CD4-positive, alpha-beta T cell (primary cell): ENCODE measurements at regions not wholly inside any gene's neighbourhood (a gene's known extent, or its start where the extent isn't known, plus 50 kb on each side); places are given as distances from the start of the nearest gene placed in this dataset.

Source experiments
- ATAC-seq: fragments of 200-7000 bp; cut with Tn5 transposase; one replicate; pipeline ENCODE4 v1.10.0; 2022; ENCODE audit warnings: mild to moderate bottlenecking; ENCODE audit not compliant: poor library complexity
- CTCF ChIA-PET: fragments of 350-600 bp; sonication (Branson Sonifier 250); formaldehyde crosslinking; loops from one replicate; lab custom pipeline; 2021; ENCODE audit warnings: antibody characterized with exemption, inconsistent platforms; lab: Charles Lee
- POLR2A ChIA-PET: fragments of 350-600 bp; sonication (Branson Sonifier 250); formaldehyde crosslinking; loops from one replicate; lab custom pipeline; 2021; ENCODE audit warnings: antibody characterized with exemption, inconsistent platforms; lab: Charles Lee
- DNase-seq, 14 experiments: peaks; one replicate each; pipeline ENCODE4 v3.0.0-alpha.2; 2013 to 2020; ENCODE audit warnings: mixed read lengths in 2 of 14
- H3K27ac ChIP-seq, 2 donors: one replicate each; pipeline versions ENCODE4 v1.5.1 to v1.7.0; 2013; ENCODE audit warnings: low read length in 2 of 2, low read depth in 1 of 2, mild to moderate bottlenecking in 1 of 2
- H3K27me3 ChIP-seq, 2 experiments: 1 replicate in 1 of 2; 2 replicates in 1 of 2; pipeline versions ENCODE4 v1.6.1 to v1.7.0; 2013; ENCODE audit warnings: low read length in 2 of 2, control low read depth in 1 of 2, mild to moderate bottlenecking in 1 of 2, moderate library complexity in 1 of 2; ENCODE audit not compliant: insufficient read depth in 2 of 2, control insufficient read depth in 1 of 2
- H3K36me3 ChIP-seq: one replicate; pipeline ENCODE4 v1.6.1; 2013; ENCODE audit warnings: low read length, control low read depth; ENCODE audit not compliant: insufficient read depth
- H3K4me1 ChIP-seq: one replicate; pipeline ENCODE4 v1.6.1; 2013; ENCODE audit warnings: low read length, control low read depth; ENCODE audit not compliant: insufficient read depth
- H3K4me3 ChIP-seq: one replicate; pipeline ENCODE4 v1.5.1; 2013; ENCODE audit warnings: mild to moderate bottlenecking, low read length, moderate library complexity
- H3K9me3 ChIP-seq, 2 experiments: 1 replicate in 1 of 2; 2 replicates in 1 of 2; pipeline versions ENCODE4 v1.6.1 to v1.7.0; 2013; ENCODE audit warnings: low read length in 2 of 2, mild to moderate bottlenecking in 2 of 2, control low read depth in 1 of 2, moderate library complexity in 1 of 2; ENCODE audit not compliant: control insufficient read depth in 1 of 2, insufficient read depth in 1 of 2
- H3K27ac Mint-ChIP-seq: one replicate; pipeline ENCODE4 v1.8.0; 2020; ENCODE audit warnings: mixed read lengths
- H3K27me3 Mint-ChIP-seq: one replicate; pipeline ENCODE4 v1.8.0; 2021; ENCODE audit warnings: mixed read lengths
- H3K36me3 Mint-ChIP-seq: one replicate; pipeline ENCODE4 v1.8.0; 2021; ENCODE audit warnings: low read depth, mixed read lengths
- H3K4me1 Mint-ChIP-seq: one replicate; pipeline ENCODE4 v1.8.0; 2021; ENCODE audit warnings: low read depth, mixed read lengths
- H3K4me3 Mint-ChIP-seq: one replicate; pipeline ENCODE4 v1.8.0; 2020; ENCODE audit warnings: mild to moderate bottlenecking, mixed read lengths
- H3K9me3 Mint-ChIP-seq: one replicate; pipeline ENCODE4 v1.8.0; 2020; ENCODE audit warnings: mixed read lengths
- intact Hi-C, 2 experiments: fragments of 100-400 bp; cut with DNase I in 1 of 2; cut with micrococcal nuclease in 1 of 2; formaldehyde crosslinking; loops; one replicate each; pipeline versions ENCODE4 v1.15.1 to v1.9.0; 2023 to 2025; cut with DNase I, micrococcal nuclease
- TF ChIP-seq, protein P1 (sequence below): fragments of 200-600 bp; IDR thresholded peaks from one replicate; pipeline ENCODE4 v1.8.0; 2022; ENCODE audit warnings: antibody characterized with exemption, mild to moderate bottlenecking

DNA sequence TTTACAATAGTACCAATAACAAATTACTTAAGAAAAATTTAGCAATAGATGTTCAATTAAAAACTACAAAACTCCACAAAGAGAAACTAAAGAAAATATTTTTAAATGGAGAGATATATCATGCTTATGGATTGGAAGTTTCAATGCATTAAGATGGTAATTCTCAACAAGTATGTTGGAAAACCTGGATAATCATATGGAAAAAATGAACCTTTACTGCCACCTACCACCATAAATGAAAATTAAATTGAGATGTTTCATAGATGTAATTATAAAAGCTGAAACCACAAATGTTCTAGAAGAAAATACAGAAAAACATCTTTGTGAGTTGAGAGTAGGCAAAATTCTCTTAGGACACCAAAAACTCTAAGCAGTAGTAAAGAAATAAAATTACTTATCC lies 121.7 kb downstream of the ANKRD18B start:
- no peaks in the 10 kb centered on the region for H3K4me1 Mint-ChIP-seq
- H3K27ac Mint-ChIP-seq = no peak overlapping the region
- H3K36me3 ChIP-seq = no peaks in the 10 kb centered on the region
- H3K4me3 Mint-ChIP-seq = no peak overlapping the region
- DNase-seq = no peak
- peaks cover 49% of the 10 kb centered on the region for H3K27me3 Mint-ChIP-seq
- no peaks in the 10 kb centered on the region for H3K9me3 Mint-ChIP-seq
- intact Hi-C loops = no loop called here
- ChIA-PET CTCF (no interaction called here), POLR2A (no interaction called here)
- no peak for ATAC-seq
- H3K4me3 ChIP-seq = no peak overlapping the region
- H3K27me3 ChIP-seq = peaks cover 0 to 3% of the 10 kb centered on the region in 2 experiments
- H3K4me1 ChIP-seq = peaks cover 2% of the 10 kb centered on the region
- H3K36me3 Mint-ChIP-seq = no peaks in the 10 kb centered on the region
- H3K27ac ChIP-seq = no peak overlapping the region
- TF ChIP-seq, protein P1, sequence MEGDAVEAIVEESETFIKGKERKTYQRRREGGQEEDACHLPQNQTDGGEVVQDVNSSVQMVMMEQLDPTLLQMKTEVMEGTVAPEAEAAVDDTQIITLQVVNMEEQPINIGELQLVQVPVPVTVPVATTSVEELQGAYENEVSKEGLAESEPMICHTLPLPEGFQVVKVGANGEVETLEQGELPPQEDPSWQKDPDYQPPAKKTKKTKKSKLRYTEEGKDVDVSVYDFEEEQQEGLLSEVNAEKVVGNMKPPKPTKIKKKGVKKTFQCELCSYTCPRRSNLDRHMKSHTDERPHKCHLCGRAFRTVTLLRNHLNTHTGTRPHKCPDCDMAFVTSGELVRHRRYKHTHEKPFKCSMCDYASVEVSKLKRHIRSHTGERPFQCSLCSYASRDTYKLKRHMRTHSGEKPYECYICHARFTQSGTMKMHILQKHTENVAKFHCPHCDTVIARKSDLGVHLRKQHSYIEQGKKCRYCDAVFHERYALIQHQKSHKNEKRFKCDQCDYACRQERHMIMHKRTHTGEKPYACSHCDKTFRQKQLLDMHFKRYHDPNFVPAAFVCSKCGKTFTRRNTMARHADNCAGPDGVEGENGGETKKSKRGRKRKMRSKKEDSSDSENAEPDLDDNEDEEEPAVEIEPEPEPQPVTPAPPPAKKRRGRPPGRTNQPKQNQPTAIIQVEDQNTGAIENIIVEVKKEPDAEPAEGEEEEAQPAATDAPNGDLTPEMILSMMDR = no peak
- H3K9me3 ChIP-seq = no peaks in the 10 kb centered on the region

DNA sequence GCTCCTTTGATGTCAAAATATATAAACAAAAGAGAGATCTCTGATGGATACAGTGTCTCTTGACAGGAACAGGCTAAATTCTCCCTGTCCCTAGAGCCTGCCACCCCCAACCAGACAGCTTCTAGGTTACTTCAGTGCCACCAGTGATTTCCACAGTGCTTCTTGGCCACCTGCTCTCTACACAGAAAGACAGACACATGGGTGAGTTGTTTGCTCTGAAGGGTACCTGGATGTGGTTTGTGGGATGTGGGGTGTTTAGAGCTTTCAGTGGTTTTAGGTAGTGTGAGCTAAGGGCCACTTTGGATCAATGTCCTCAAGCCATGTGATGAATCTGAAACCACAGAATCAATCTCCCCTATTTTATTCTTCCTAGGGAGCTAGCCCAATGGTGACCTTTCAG lies 125.4 kb downstream of the ANKRD18B start:
- no peak for ATAC-seq
- ChIA-PET CTCF (no interaction called here), POLR2A (no interaction called here)
- peaks cover 0 to 3% of the 10 kb centered on the region in 2 experiments for H3K27me3 ChIP-seq
- DNase-seq = peak in 1 of 14 experiments; percentile 3
- H3K36me3 ChIP-seq = no peaks in the 10 kb centered on the region
- H3K27ac ChIP-seq = no peak overlapping the region
- no peak overlapping the region for H3K4me3 ChIP-seq
- Mint-ChIP-seq H3K4me3 (no peak overlapping the region), H3K27me3 (peaks cover 39% of the 10 kb centered on the region), H3K27ac (no peak overlapping the region), H3K36me3 (no peaks in the 10 kb centered on the region), H3K4me1 (no peaks in the 10 kb centered on the region), H3K9me3 (no peaks in the 10 kb centered on the region)
- no peaks in the 10 kb centered on the region for H3K9me3 ChIP-seq
- intact Hi-C loops = no loop called here
- TF ChIP-seq, protein P1 = no peak
- peaks cover 2% of the 10 kb centered on the region for H3K4me1 ChIP-seq

DNA sequence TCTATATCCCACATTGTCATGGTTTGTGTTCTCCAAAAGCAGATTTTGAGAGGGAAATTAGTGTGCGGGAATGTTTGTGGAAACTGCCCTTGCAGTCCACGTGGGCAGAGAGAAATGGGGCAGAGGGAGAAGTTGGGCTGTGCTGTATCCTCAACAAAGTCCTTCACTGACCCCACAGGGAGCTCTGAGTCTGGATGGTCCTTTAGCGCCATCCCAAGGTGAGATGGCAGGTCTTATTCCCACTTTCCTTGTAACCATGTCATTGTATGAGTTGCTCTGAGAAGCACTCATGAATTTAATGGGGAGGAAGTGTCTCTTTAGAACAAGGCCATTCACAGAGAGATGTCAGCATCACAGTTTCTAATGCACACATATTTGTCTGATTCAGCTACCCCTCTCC lies 127.1 kb downstream of the ANKRD18B start:
- intact Hi-C loops = no loop called here
- POLR2A ChIA-PET = no interaction called here

More for the DNA sequence above, 127.1 kb downstream of the ANKRD18B start:
- peaks cover 0 to 3% of the 10 kb centered on the region in 2 experiments for H3K27me3 ChIP-seq
- Mint-ChIP-seq H3K4me3 (no peak overlapping the region), H3K36me3 (no peaks in the 10 kb centered on the region), H3K27me3 (peaks cover 47% of the 10 kb centered on the region), H3K4me1 (no peaks in the 10 kb centered on the region), H3K9me3 (no peaks in the 10 kb centered on the region), H3K27ac (no peak overlapping the region)
- H3K27ac ChIP-seq = no peak overlapping the region
- peaks cover 2% of the 10 kb centered on the region for H3K4me1 ChIP-seq
- CTCF ChIA-PET = no interaction called here
- ATAC-seq = no peak
- TF ChIP-seq, protein P1 = no peak
- no peak for DNase-seq
- H3K4me3 ChIP-seq = no peak overlapping the region
- H3K9me3 ChIP-seq = no peaks in the 10 kb centered on the region
- H3K36me3 ChIP-seq = no peaks in the 10 kb centered on the region
